Stimulated activated CD4-positive, alpha-beta T cell treated with anti-CD3 and anti-CD28 coated beads, Interleukin-1b, Interleukin-23, amount 100 ng/mL, for 1 hour (primary cell): ENCODE measurements at regions not wholly inside any gene's neighbourhood (a gene's known extent, or its start where the extent isn't known, plus 50 kb on each side); places are given as distances from the start of the nearest gene placed in this dataset.

Experiments used
- DNase-seq, 2 donors: peaks; one replicate each; pipeline ENCODE4 v3.0.0-alpha.2; 2020; ENCODE audit warnings: low read depth in 2 of 2

GRCh38 chr12:124430491-124430890 lies 135.6 kb downstream of the RFLNA start:
- no peak for DNase-seq

- no peak for DNase-seq
Measured at GRCh38 chr12:124429535-124429934, 134.6 kb downstream of the RFLNA start.

GRCh38 chr12:124428792-124429281 lies 133.9 kb downstream of the RFLNA start:
- no peak for DNase-seq

- no peak for DNase-seq
Measured at GRCh38 chr12:124428136-124428791, 133.4 kb downstream of the RFLNA start.

- no peak for DNase-seq
Measured at GRCh38 chr12:124426594-124427555, 132.0 kb downstream of the RFLNA start.

- DNase-seq: no peak
Measured at GRCh38 chr12:124425667-124426066, 130.8 kb downstream of the RFLNA start.

- DNase-seq: no peak
Measured at GRCh38 chr12:124424516-124424905, 129.6 kb downstream of the RFLNA start.

- no peak for DNase-seq
Measured at GRCh38 chr12:124423761-124424515, 129.0 kb downstream of the RFLNA start.

GRCh38 chr12:124422570-124423523 lies 128.0 kb downstream of the RFLNA start:
- no peak for DNase-seq

GRCh38 chr12:124422142-124422569 lies 127.3 kb downstream of the RFLNA start:
- no peak for DNase-seq

GRCh38 chr12:124420996-124421674 lies 126.2 kb downstream of the RFLNA start:
- no peak for DNase-seq

GRCh38 chr12:124420041-124420995 lies 125.4 kb downstream of the RFLNA start:
- no peak for DNase-seq

- no peak for DNase-seq
Measured at GRCh38 chr12:124419292-124420040, 124.6 kb downstream of the RFLNA start.

- no peak for DNase-seq
Measured at GRCh38 chr12:124418791-124419190, 123.9 kb downstream of the RFLNA start.

- no peak for DNase-seq
Measured at GRCh38 chr12:124418156-124418555, 123.3 kb downstream of the RFLNA start.

- DNase-seq: no peak
Measured at GRCh38 chr12:124416516-124417395, 121.9 kb downstream of the RFLNA start.

GRCh38 chr12:124415064-124415463 lies 120.2 kb downstream of the RFLNA start:
- no peak for DNase-seq
